HCT116 (cell line): ENCODE measurements at regions not wholly inside any gene's neighbourhood (a gene's known extent, or its start where the extent isn't known, plus 50 kb on each side); places are given as distances from the start of the nearest gene placed in this dataset.

Experiments
- ATAC-seq: fragments of 200-7000 bp; cut with Tn5 transposase; 2 replicates; pipeline ENCODE4 v1.9.1; 2020; ENCODE audit warnings: mild to moderate bottlenecking, moderate library complexity
- BruUV-seq: library from RNA; stranded (reverse); fragments of 400-500 nt; replicated peaks from 2 replicates; lab custom pipeline; 2021; lab: Mats Ljungman, UMichigan
- CTCF ChIA-PET: fragments of 300-600 bp; sonication (Branson Sonifier 250); formaldehyde crosslinking; loops from one replicate; lab custom pipeline; 2021; ENCODE audit warnings: antibody characterized with exemption; lab: Charles Lee
- POLR2A ChIA-PET: fragments of 300-600, 350-600 bp; sonication (Branson Sonifier 250); formaldehyde crosslinking; loops from one replicate; lab custom pipeline; 2021; ENCODE audit warnings: antibody characterized with exemption; lab: Charles Lee
- RAD21 ChIA-PET, 2 experiments: fragments of 300-600 bp; sonication (Branson Sonifier 250); formaldehyde crosslinking; loops; one replicate each; lab custom pipeline; 2023; ENCODE audit warnings: low total read pairs in 2 of 2; ENCODE audit not compliant: uncharacterized antibody in 2 of 2, unreplicated experiment in 2 of 2, low non-redundant PET in 1 of 2; lab: Charles Lee
- DNase-seq: peaks from one replicate; pipeline ENCODE4 v3.0.0-alpha.2; 2010; ENCODE audit warnings: low read depth, low spot score
- H2AFZ ChIP-seq: fragments of 200-600 bp; shearing (Covaris generic), sonication (generic); 2 replicates; pipeline ENCODE4 v1.6.1; 2017; ENCODE audit warnings: low read depth, mixed run types, mixed read lengths, antibody characterized with exemption, low read length; ENCODE audit not compliant: poor library complexity, severe bottlenecking
- H3K27ac ChIP-seq: 2 replicates; pipeline ENCODE4 v1.5.1; 2012; ENCODE audit warnings: low read depth, low read length
- H3K27me3 ChIP-seq: fragments of 200-600 bp; sonication (generic); 2 replicates; pipeline ENCODE4 v1.6.1; 2016; ENCODE audit warnings: mixed run types, low read length, mixed read lengths; ENCODE audit not compliant: insufficient read depth
- H3K36me3 ChIP-seq, 2 experiments: fragments of 200-500 bp in 1 of 2; fragments of 200-600 bp in 1 of 2; sonication (Bioruptor generic) in 1 of 2; sonication (generic) in 1 of 2; 2 replicates each; pipeline versions ENCODE4 v1.5.1 to v1.6.1; 2014 to 2016; ENCODE audit warnings: low read length in 2 of 2, inconsistent platforms in 1 of 2, mixed read lengths in 1 of 2, mixed run types in 1 of 2; ENCODE audit not compliant: insufficient read depth in 2 of 2, control insufficient read depth in 1 of 2
- H3K4me1 ChIP-seq, 2 experiments: fragments of 200-600 bp in 1 of 2; sonication (generic) in 1 of 2; 2 replicates each; pipeline versions ENCODE4 v1.5.1 to v1.6.1; 2012 to 2017; ENCODE audit warnings: low read length in 2 of 2, inconsistent platforms in 1 of 2, mild to moderate bottlenecking in 1 of 2, mixed read lengths in 1 of 2, mixed run types in 1 of 2, moderate library complexity in 1 of 2; ENCODE audit not compliant: insufficient read depth in 2 of 2, control insufficient read depth in 1 of 2
- H3K4me2 ChIP-seq: fragments of 200-600 bp; sonication (generic); 2 replicates; pipeline ENCODE4 v1.6.1; 2017; ENCODE audit warnings: mixed run types, low read length, mixed read lengths
- H3K4me3 ChIP-seq, 2 experiments: fragments of 200-600 bp in 1 of 2; sonication (generic) in 1 of 2; replicated peaks in 1 of 2; 2 replicates each; pipeline ENCODE4 v1.5.1; 2011 to 2016; ENCODE audit warnings: low read length in 2 of 2, control low read depth in 1 of 2, low read depth in 1 of 2, mild to moderate bottlenecking in 1 of 2, mixed read lengths in 1 of 2, mixed run types in 1 of 2
- H3K79me2 ChIP-seq: fragments of 200-600 bp; sonication (generic); 2 replicates; pipeline ENCODE4 v1.6.1; 2017; ENCODE audit warnings: mild to moderate bottlenecking, mixed run types, low read length, moderate library complexity, mixed read lengths; ENCODE audit not compliant: insufficient read depth
- H3K9ac ChIP-seq: fragments of 200-600 bp; sonication (generic); 2 replicates; pipeline ENCODE4 v1.6.1; 2016; ENCODE audit warnings: low read length, mixed read lengths
- H3K9me2 ChIP-seq: fragments of 200-600 bp; sonication (generic), shearing (Covaris generic); 2 replicates; pipeline ENCODE4 v1.6.1; 2017; ENCODE audit warnings: mixed run types, mild to moderate bottlenecking, moderate library complexity; ENCODE audit not compliant: insufficient read depth
- H3K9me3 ChIP-seq, 2 experiments: fragments of 200-500 bp in 1 of 2; fragments of 200-600 bp in 1 of 2; sonication (Bioruptor generic) in 1 of 2; sonication (generic) in 1 of 2; 2 replicates each; pipeline ENCODE4 v1.6.1; 2014 to 2017; ENCODE audit warnings: low read length in 2 of 2, mixed read lengths in 2 of 2, inconsistent platforms in 1 of 2, low read depth in 1 of 2, mild to moderate bottlenecking in 1 of 2, mixed run types in 1 of 2, moderate library complexity in 1 of 2; ENCODE audit not compliant: control insufficient read depth in 1 of 2, insufficient read depth in 1 of 2
- H4K20me1 ChIP-seq: fragments of 200-600 bp; sonication (generic), shearing (Covaris generic); 2 replicates; pipeline ENCODE4 v1.6.1; 2017; ENCODE audit warnings: mixed run types, mild to moderate bottlenecking, moderate library complexity; ENCODE audit not compliant: insufficient read depth
- CTCF ChIP-seq, 3 experiments: fragments of 200-600 bp in 1 of 3; sonication (generic) in 1 of 3; IDR thresholded peaks in 2 of 3; conservative IDR thresholded peaks in 1 of 3; 2 replicates each; pipeline ENCODE4 v1.5.1; 2012 to 2017; ENCODE audit warnings: low read depth in 2 of 3, low read length in 2 of 3, antibody characterized with exemption in 1 of 3, borderline replicate concordance in 1 of 3, control low read depth in 1 of 3, mild to moderate bottlenecking in 1 of 3, mixed read lengths in 1 of 3, mixed run types in 1 of 3, moderate library complexity in 1 of 3; ENCODE audit not compliant: insufficient read depth in 1 of 3
- EGR1 ChIP-seq: IDR thresholded peaks from 2 replicates; pipeline ENCODE4 v1.6.1; 2012; ENCODE audit warnings: low read depth
- ELF1 ChIP-seq: IDR thresholded peaks from 2 replicates; pipeline ENCODE4 v1.6.1; 2012; ENCODE audit warnings: low read depth, borderline replicate concordance
- EZH2phosphoT487 ChIP-seq: fragments of 200-600 bp; IDR thresholded peaks from 2 replicates; pipeline ENCODE4 v1.6.1; 2018; ENCODE audit warnings: antibody characterized with exemption, borderline replicate concordance
- FOSL1 ChIP-seq: IDR thresholded peaks from 2 replicates; pipeline ENCODE4 v1.6.1; 2012; ENCODE audit warnings: low read depth
- POLR2AphosphoS5 ChIP-seq: IDR thresholded peaks from 2 replicates; pipeline ENCODE4 v1.6.1; 2011; ENCODE audit warnings: mild to moderate bottlenecking, low read depth, low read length, moderate library complexity
- RAD21 ChIP-seq: IDR thresholded peaks from 2 replicates; pipeline ENCODE4 v1.6.1; 2012; ENCODE audit warnings: low read depth, mild to moderate bottlenecking
- SIN3A ChIP-seq: IDR thresholded peaks from 2 replicates; pipeline ENCODE4 v1.6.1; 2012; ENCODE audit warnings: low read depth
- SP1 ChIP-seq: IDR thresholded peaks from 2 replicates; pipeline ENCODE4 v1.6.1; 2012; ENCODE audit warnings: low read depth
- SRF ChIP-seq: IDR thresholded peaks from 2 replicates; pipeline ENCODE4 v1.6.1; 2012; ENCODE audit warnings: low read depth
- TCF7L2 ChIP-seq: IDR thresholded peaks from 2 replicates; pipeline ENCODE4 v1.7.0; 2011; ENCODE audit warnings: borderline replicate concordance, inconsistent platforms; ENCODE audit not compliant: insufficient read depth, insufficient read length; ENCODE audit errors: extremely low read depth
- ZFX ChIP-seq: fragments of 450-650 bp; IDR thresholded peaks from 2 replicates; pipeline ENCODE4 v1.6.1; 2017
- intact Hi-C: fragments of 100-400 bp; cut with micrococcal nuclease; formaldehyde crosslinking; loops from 2 replicates; pipeline ENCODE4 v1.10.0; 2022
- TF ChIP-seq, protein P1 (sequence below): IDR thresholded peaks from 2 replicates; pipeline ENCODE4 v1.6.1; 2011; ENCODE audit warnings: mild to moderate bottlenecking, low read length, moderate library complexity; ENCODE audit not compliant: insufficient replicate concordance; ENCODE audit errors: extremely low read depth

DNA sequence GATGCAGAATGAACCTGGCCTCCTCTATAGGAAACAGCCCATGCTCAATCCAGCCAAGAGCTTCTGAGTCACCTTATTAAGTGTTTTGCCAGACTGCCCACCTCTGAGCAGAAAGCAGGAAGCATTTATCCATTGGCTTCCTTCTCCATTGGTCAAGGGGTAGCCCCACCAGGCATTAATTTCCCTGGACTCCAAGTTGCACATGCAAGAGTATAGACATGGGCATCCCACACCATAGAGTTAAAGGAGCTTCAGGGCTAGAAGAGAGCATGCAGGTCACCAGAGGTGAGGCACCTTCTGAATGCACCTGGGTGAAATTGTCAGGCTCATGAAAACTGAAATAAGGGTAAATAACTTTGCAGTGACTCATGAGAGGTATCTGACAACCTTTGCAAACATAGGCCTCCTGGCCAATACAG is 230.8 kb upstream of the STAC start:
- ChIA-PET CTCF (no interaction called here), POLR2A (no interaction called here)
- no peaks in the 10 kb centered on the region for H4K20me1 ChIP-seq
- no peak overlapping the region for H3K4me3 ChIP-seq
- H3K4me2 ChIP-seq, result no peak overlapping the region
- H3K27me3 ChIP-seq, result no peaks in the 10 kb centered on the region
- no peak for ATAC-seq
- H3K9me2 ChIP-seq, result no peaks in the 10 kb centered on the region
- H3K9ac ChIP-seq, result no peak overlapping the region
- H3K79me2 ChIP-seq, result no peaks in the 10 kb centered on the region
- no peaks in the 10 kb centered on the region for H3K36me3 ChIP-seq
- TF ChIP-seq ELF1 (no peak), SRF (no peak), EGR1 (no peak), RAD21 (no peak), EZH2phosphoT487 (no peak), CTCF (IDR thresholded peaks at IDR 0.05 in 2 of 3, conservative IDR thresholded peaks at IDR 0.05 in 1 of 3; ENCODE audit: borderline replicate concordance in 1 of 3, insufficient read depth in 1 of 3, low read depth in 2 of 3, low read length in 2 of 3) (no peak), TCF7L2 (no peak)
- TF ChIP-seq, all 23 proteins: peak for 0
- no peaks in the 10 kb centered on the region for H3K9me3 ChIP-seq
- no peaks in the 10 kb centered on the region for H3K4me1 ChIP-seq
- H2AFZ ChIP-seq, result no peak overlapping the region
- BruUV-seq, result no TSS peak
- no peak overlapping the region for H3K27ac ChIP-seq
- intact Hi-C loops, result no loop called here
- RAD21 ChIA-PET, result no interaction called here
- no peak for DNase-seq

GRCh38 chr3:36155515-36155914 is 224.8 kb upstream of the STAC start:
- no peaks in the 10 kb centered on the region for H3K36me3 ChIP-seq
- no peak overlapping the region for H2AFZ ChIP-seq
- H3K9ac ChIP-seq, result no peak overlapping the region
- no peaks in the 10 kb centered on the region for H3K9me2 ChIP-seq
- no peaks in the 10 kb centered on the region for H4K20me1 ChIP-seq
- ChIA-PET RAD21 (no interaction called here), CTCF (no interaction called here)
- H3K4me1 ChIP-seq, result no peaks in the 10 kb centered on the region
- BruUV-seq, result no TSS peak
- H3K27me3 ChIP-seq, result no peaks in the 10 kb centered on the region
- H3K79me2 ChIP-seq, result no peaks in the 10 kb centered on the region
- no peaks in the 10 kb centered on the region for H3K9me3 ChIP-seq
- intact Hi-C loops, result no loop called here
- TF ChIP-seq SIN3A, result no peak
- no peak for TF ChIP-seq POLR2AphosphoS5
- TF ChIP-seq, protein P1, sequence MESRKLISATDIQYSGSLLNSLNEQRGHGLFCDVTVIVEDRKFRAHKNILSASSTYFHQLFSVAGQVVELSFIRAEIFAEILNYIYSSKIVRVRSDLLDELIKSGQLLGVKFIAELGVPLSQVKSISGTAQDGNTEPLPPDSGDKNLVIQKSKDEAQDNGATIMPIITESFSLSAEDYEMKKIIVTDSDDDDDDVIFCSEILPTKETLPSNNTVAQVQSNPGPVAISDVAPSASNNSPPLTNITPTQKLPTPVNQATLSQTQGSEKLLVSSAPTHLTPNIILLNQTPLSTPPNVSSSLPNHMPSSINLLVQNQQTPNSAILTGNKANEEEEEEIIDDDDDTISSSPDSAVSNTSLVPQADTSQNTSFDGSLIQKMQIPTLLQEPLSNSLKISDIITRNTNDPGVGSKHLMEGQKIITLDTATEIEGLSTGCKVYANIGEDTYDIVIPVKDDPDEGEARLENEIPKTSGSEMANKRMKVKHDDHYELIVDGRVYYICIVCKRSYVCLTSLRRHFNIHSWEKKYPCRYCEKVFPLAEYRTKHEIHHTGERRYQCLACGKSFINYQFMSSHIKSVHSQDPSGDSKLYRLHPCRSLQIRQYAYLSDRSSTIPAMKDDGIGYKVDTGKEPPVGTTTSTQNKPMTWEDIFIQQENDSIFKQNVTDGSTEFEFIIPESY, result no peak
- no peak for TF ChIP-seq EZH2phosphoT487
- TF ChIP-seq FOSL1, result no peak
- no peak for TF ChIP-seq SP1
- no peak for TF ChIP-seq ZFX
- TF ChIP-seq, all 23 proteins: peak for 0
- Histone ChIP-seq H3K27ac (no peak overlapping the region), H3K4me3 (no peak overlapping the region), H3K4me2 (no peak overlapping the region)
- POLR2A ChIA-PET, result no interaction called here
- DNase-seq (no peak), ATAC-seq (no peak)
